ENCODE measurements at regions not wholly inside any gene's neighbourhood (a gene's known extent, or its start where the extent isn't known, plus 50 kb on each side); places are given as distances from the start of the nearest gene placed in this dataset.

- no peaks in the 10 kb centered on the region for H3K9me3 ChIP-seq (ENCODE audit: insufficient read depth, low read depth, low read length)
- H3K23ac ChIP-seq (ENCODE audit: low read length), result no peak overlapping the region
- no peak overlapping the region for H2AFZ ChIP-seq (ENCODE audit: insufficient read depth, low read length, poor library complexity)
- no peak overlapping the region for H4K12ac ChIP-seq (ENCODE audit: low read depth, low read length)
- no peak overlapping the region for H3K14ac ChIP-seq (ENCODE audit: low read length)
- H3K79me1 ChIP-seq (ENCODE audit: low read length), result no peaks in the 10 kb centered on the region
- WGBS (ENCODE audit: extremely low coverage, insufficient coverage, insufficient read length), result no CpG with 5 or more reads among the region's 7 CpGs
- no peaks in the 10 kb centered on the region for H3K79me2 ChIP-seq (ENCODE audit: control insufficient read depth, insufficient read depth, low read length, poor library complexity)
- H2BK5ac ChIP-seq (ENCODE audit: low read depth, low read length, poor library complexity), result no peak overlapping the region
- H3K4me2 ChIP-seq (ENCODE audit: low read length), result no peak overlapping the region
- no peak overlapping the region for H2AK5ac ChIP-seq (ENCODE audit: low read length)
- H3K4ac ChIP-seq (ENCODE audit: low read depth, low read length), result no peak overlapping the region
- H4K8ac ChIP-seq (ENCODE audit: low read depth, low read length), result no peak overlapping the region
- no peak overlapping the region for H3K18ac ChIP-seq (ENCODE audit: low read length)
- no peak overlapping the region for H2BK12ac ChIP-seq (ENCODE audit: low read length)
- H2BK120ac ChIP-seq (ENCODE audit: insufficient read depth, low read length, poor library complexity), result no peak overlapping the region
- no peak overlapping the region for H3K27ac ChIP-seq (ENCODE audit: low read depth, low read length)
- H3K36me3 ChIP-seq (ENCODE audit: control insufficient read depth in 1 of 2, insufficient read depth in 2 of 2, low read length in 2 of 2), result no peaks in the 10 kb centered on the region
- no peak overlapping the region for H4K91ac ChIP-seq (ENCODE audit: low read depth, low read length)
- no peaks in the 10 kb centered on the region for H3K4me1 ChIP-seq (ENCODE audit: control insufficient read depth in 1 of 2, insufficient read depth in 2 of 2, low read length in 2 of 2)
- no peaks in the 10 kb centered on the region for H3K27me3 ChIP-seq (ENCODE audit: insufficient read depth, low read length)
- no peak overlapping the region for H3K9ac ChIP-seq (ENCODE audit: low read length)
- DNase-seq, result no peak
- no peak overlapping the region for H3K4me3 ChIP-seq (ENCODE audit: low read depth, low read length)
Observed at GRCh38 chr7:82602066-82602465, 158.5 kb upstream of the CACNA2D1 start.

GRCh38 chr7:82600531-82600930 is 157.0 kb upstream of the CACNA2D1 start:
- H3K18ac ChIP-seq (ENCODE audit: low read length), result no peak overlapping the region

DNA sequence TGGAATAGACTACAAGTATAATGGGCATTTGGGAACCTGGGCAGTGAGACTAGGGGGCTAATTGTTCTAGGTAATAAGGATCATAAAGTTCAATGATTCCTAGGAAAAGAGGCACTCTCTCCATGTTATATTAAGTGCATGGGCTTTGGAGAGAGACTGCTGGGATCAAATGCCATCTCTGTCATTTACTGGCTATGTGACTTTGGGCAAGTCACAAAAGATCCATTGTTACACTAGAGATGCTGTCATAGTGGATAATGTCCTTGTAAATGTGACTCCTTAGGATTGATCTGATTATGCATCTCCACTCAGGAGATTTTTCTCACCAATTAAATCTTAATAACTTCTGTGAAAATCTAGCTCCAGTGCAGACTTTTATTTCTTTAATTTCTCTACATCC is 156.3 kb upstream of the CACNA2D1 start:
- no peaks in the 10 kb centered on the region for H3K36me3 ChIP-seq (ENCODE audit: control insufficient read depth in 1 of 2, insufficient read depth in 2 of 2, low read length in 2 of 2)
- DNase-seq, result no peak

More at GRCh38 chr7:82600531-82600930, 157.0 kb upstream of the CACNA2D1 start:
- Histone ChIP-seq H3K9me3 (ENCODE audit: insufficient read depth, low read depth, low read length) (no peaks in the 10 kb centered on the region), H4K12ac (ENCODE audit: low read depth, low read length) (no peak overlapping the region), H3K27ac (ENCODE audit: low read depth, low read length) (no peak overlapping the region), H3K4me3 (ENCODE audit: low read depth, low read length) (no peak overlapping the region), H3K4me1 (ENCODE audit: control insufficient read depth in 1 of 2, insufficient read depth in 2 of 2, low read length in 2 of 2) (no peaks in the 10 kb centered on the region), H3K27me3 (ENCODE audit: insufficient read depth, low read length) (no peaks in the 10 kb centered on the region), H3K9ac (ENCODE audit: low read length) (no peak overlapping the region), H3K4ac (ENCODE audit: low read depth, low read length) (no peak overlapping the region), H3K36me3 (ENCODE audit: control insufficient read depth in 1 of 2, insufficient read depth in 2 of 2, low read length in 2 of 2) (no peaks in the 10 kb centered on the region), H4K91ac (ENCODE audit: low read depth, low read length) (no peak overlapping the region), H3K23ac (ENCODE audit: low read length) (no peak overlapping the region), H2BK120ac (ENCODE audit: insufficient read depth, low read length, poor library complexity) (no peak overlapping the region), H3K4me2 (ENCODE audit: low read length) (no peak overlapping the region), H3K79me1 (ENCODE audit: low read length) (no peaks in the 10 kb centered on the region), H3K14ac (ENCODE audit: low read length) (no peak overlapping the region), H4K8ac (ENCODE audit: low read depth, low read length) (no peak overlapping the region), H2BK12ac (ENCODE audit: low read length) (no peak overlapping the region), H3K79me2 (ENCODE audit: control insufficient read depth, insufficient read depth, low read length, poor library complexity) (no peaks in the 10 kb centered on the region), H2AK5ac (ENCODE audit: low read length) (no peak overlapping the region), H2AFZ (ENCODE audit: insufficient read depth, low read length, poor library complexity) (no peak overlapping the region), H2BK5ac (ENCODE audit: low read depth, low read length, poor library complexity) (no peak overlapping the region)
- DNase-seq, result no peak
- no CpG with 5 or more reads among the region's 3 CpGs for WGBS (ENCODE audit: extremely low coverage, insufficient coverage, insufficient read length)

DNA sequence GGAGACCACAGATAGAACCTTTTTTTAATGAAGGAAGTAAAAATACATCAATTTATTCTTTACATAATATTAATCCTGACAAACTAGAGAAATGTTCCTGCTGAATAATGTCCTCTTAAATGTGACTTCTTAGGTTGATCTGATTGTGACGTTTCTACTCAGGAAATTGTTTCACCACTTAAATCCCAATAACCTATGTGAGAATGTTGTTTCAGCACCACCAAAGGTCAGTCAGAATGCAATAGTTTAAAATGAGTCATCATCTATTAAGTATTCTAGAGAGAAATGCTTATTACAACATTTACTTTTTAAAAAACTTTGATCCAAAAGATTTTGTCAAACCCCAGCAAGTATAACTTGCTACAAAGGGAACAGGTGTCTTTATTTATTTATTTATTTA is 155.4 kb upstream of the CACNA2D1 start:
- no peak overlapping the region for H2AK5ac ChIP-seq (ENCODE audit: low read length)
- DNase-seq, result no peak
- H3K9ac ChIP-seq (ENCODE audit: low read length), result no peak overlapping the region
- H3K14ac ChIP-seq (ENCODE audit: low read length), result no peak overlapping the region
- H3K36me3 ChIP-seq (ENCODE audit: control insufficient read depth in 1 of 2, insufficient read depth in 2 of 2, low read length in 2 of 2), result no peaks in the 10 kb centered on the region
- no peak overlapping the region for H3K4ac ChIP-seq (ENCODE audit: low read depth, low read length)
- no peaks in the 10 kb centered on the region for H3K4me1 ChIP-seq (ENCODE audit: control insufficient read depth in 1 of 2, insufficient read depth in 2 of 2, low read length in 2 of 2)
- H2AFZ ChIP-seq (ENCODE audit: insufficient read depth, low read length, poor library complexity), result no peak overlapping the region
- H2BK12ac ChIP-seq (ENCODE audit: low read length), result no peak overlapping the region
- no CpG with 5 or more reads among the region's 1 CpG for WGBS (ENCODE audit: extremely low coverage, insufficient coverage, insufficient read length)
- no peaks in the 10 kb centered on the region for H3K79me2 ChIP-seq (ENCODE audit: control insufficient read depth, insufficient read depth, low read length, poor library complexity)
- no peak overlapping the region for H4K91ac ChIP-seq (ENCODE audit: low read depth, low read length)
- no peak overlapping the region for H3K4me2 ChIP-seq (ENCODE audit: low read length)
- H3K23ac ChIP-seq (ENCODE audit: low read length), result no peak overlapping the region
- H3K18ac ChIP-seq (ENCODE audit: low read length), result no peak overlapping the region
- H3K4me3 ChIP-seq (ENCODE audit: low read depth, low read length), result no peak overlapping the region
- H2BK120ac ChIP-seq (ENCODE audit: insufficient read depth, low read length, poor library complexity), result no peak overlapping the region
- H3K79me1 ChIP-seq (ENCODE audit: low read length), result no peaks in the 10 kb centered on the region
- H4K8ac ChIP-seq (ENCODE audit: low read depth, low read length), result no peak overlapping the region
- no peaks in the 10 kb centered on the region for H3K9me3 ChIP-seq (ENCODE audit: insufficient read depth, low read depth, low read length)
- no peak overlapping the region for H3K27ac ChIP-seq (ENCODE audit: low read depth, low read length)
- no peak overlapping the region for H2BK5ac ChIP-seq (ENCODE audit: low read depth, low read length, poor library complexity)
- no peak overlapping the region for H4K12ac ChIP-seq (ENCODE audit: low read depth, low read length)
- H3K27me3 ChIP-seq (ENCODE audit: insufficient read depth, low read length), result no peaks in the 10 kb centered on the region

More for the DNA sequence above, 156.3 kb upstream of the CACNA2D1 start:
- no peaks in the 10 kb centered on the region for H3K9me3 ChIP-seq (ENCODE audit: insufficient read depth, low read depth, low read length)
- no peak overlapping the region for H3K23ac ChIP-seq (ENCODE audit: low read length)
- H3K9ac ChIP-seq (ENCODE audit: low read length), result no peak overlapping the region
- H3K18ac ChIP-seq (ENCODE audit: low read length), result no peak overlapping the region
- H2BK12ac ChIP-seq (ENCODE audit: low read length), result no peak overlapping the region
- H3K27me3 ChIP-seq (ENCODE audit: insufficient read depth, low read length), result no peaks in the 10 kb centered on the region
- H4K8ac ChIP-seq (ENCODE audit: low read depth, low read length), result no peak overlapping the region
- no peak overlapping the region for H2BK120ac ChIP-seq (ENCODE audit: insufficient read depth, low read length, poor library complexity)
- no peaks in the 10 kb centered on the region for H3K4me1 ChIP-seq (ENCODE audit: control insufficient read depth in 1 of 2, insufficient read depth in 2 of 2, low read length in 2 of 2)
- no peak overlapping the region for H3K4ac ChIP-seq (ENCODE audit: low read depth, low read length)
- H4K12ac ChIP-seq (ENCODE audit: low read depth, low read length), result no peak overlapping the region
- no peak overlapping the region for H3K14ac ChIP-seq (ENCODE audit: low read length)
- no peaks in the 10 kb centered on the region for H3K79me2 ChIP-seq (ENCODE audit: control insufficient read depth, insufficient read depth, low read length, poor library complexity)
- no peak overlapping the region for H4K91ac ChIP-seq (ENCODE audit: low read depth, low read length)
- no peak overlapping the region for H3K4me3 ChIP-seq (ENCODE audit: low read depth, low read length)
- H2AFZ ChIP-seq (ENCODE audit: insufficient read depth, low read length, poor library complexity), result no peak overlapping the region
- no peak overlapping the region for H2AK5ac ChIP-seq (ENCODE audit: low read length)
- no peak overlapping the region for H3K27ac ChIP-seq (ENCODE audit: low read depth, low read length)
- no peak overlapping the region for H3K4me2 ChIP-seq (ENCODE audit: low read length)
- H2BK5ac ChIP-seq (ENCODE audit: low read depth, low read length, poor library complexity), result no peak overlapping the region
- no peaks in the 10 kb centered on the region for H3K79me1 ChIP-seq (ENCODE audit: low read length)
